ENCODE measurements at regions not wholly inside any gene's neighbourhood (a gene's known extent, or its start where the extent isn't known, plus 50 kb on each side); places are given as distances from the start of the nearest gene placed in this dataset.

GRCh38 chr19:33963514-33963913 is 166.8 kb downstream of the KCTD15 start:
- no peak for TF ChIP-seq CTCF (IDR thresholded peaks at IDR 0.05)
- H3K27me3 ChIP-seq (ENCODE audit: control insufficient read depth in 2 of 2, insufficient read depth in 2 of 2, low read length in 2 of 2) = no peaks in the 10 kb centered on the region
- H3K36me3 ChIP-seq (replicated peaks in 1 of 2; ENCODE audit: control insufficient read depth in 1 of 2, insufficient read depth in 2 of 2, low read length in 2 of 2) = no peaks in the 10 kb centered on the region
- no peak overlapping the region for H3K27ac Mint-ChIP-seq
- H3K9me3 ChIP-seq (replicated peaks in 1 of 2; ENCODE audit: control insufficient read depth in 1 of 2, insufficient read depth in 1 of 2, low read length in 2 of 2) = no peaks in the 10 kb centered on the region
- H3K79me2 ChIP-seq (ENCODE audit: insufficient read depth, low read length) = no peaks in the 10 kb centered on the region
- no peak overlapping the region for H3K4me3 Mint-ChIP-seq
- H3K27ac ChIP-seq (ENCODE audit: low read depth in 1 of 2, low read length in 2 of 2) = no peak overlapping the region
- H3K4me3 ChIP-seq (replicated peaks in 1 of 3; ENCODE audit: low read depth in 2 of 3, low read length in 3 of 3) = no peak overlapping the region
- H3K9me3 Mint-ChIP-seq = peaks cover 7 to 16% (median 13%) of the 10 kb centered on the region in 7 donors
- H3K27me3 Mint-ChIP-seq (ENCODE audit: low read depth in 3 of 3) = peaks cover 4 to 6% (median 4%) of the 10 kb centered on the region in 3 donors
- WGBS (ENCODE audit: insufficient coverage) = 93% methylated on average over 5 of the region's 7 CpGs
- DNase-seq = no peak
- H3K4me1 ChIP-seq (ENCODE audit: control insufficient read depth in 1 of 2, insufficient read depth in 2 of 2, low read length in 2 of 2) = no peaks in the 10 kb centered on the region
- no peak overlapping the region for H2AFZ ChIP-seq (ENCODE audit: insufficient read depth, low read depth, low read length, poor library complexity, severe bottlenecking)
- intact Hi-C loops (cut with micrococcal nuclease) = no loop called here
- H4K20me1 ChIP-seq (ENCODE audit: insufficient read depth, low read length) = no peaks in the 10 kb centered on the region
- no peaks in the 10 kb centered on the region for H3K36me3 Mint-ChIP-seq
- H3K4me1 Mint-ChIP-seq = no peaks in the 10 kb centered on the region
- no peak overlapping the region for H3K4me2 ChIP-seq (replicated peaks; ENCODE audit: extremely low read depth, low read length, poor library complexity, severe bottlenecking)
- H3K9ac ChIP-seq (ENCODE audit: insufficient read depth, low read length, poor library complexity, severe bottlenecking) = no peak overlapping the region

- H3K79me2 ChIP-seq (ENCODE audit: insufficient read depth, low read length) = no peaks in the 10 kb centered on the region
- intact Hi-C loops (cut with micrococcal nuclease) = no loop called here
- no peak for TF ChIP-seq CTCF (IDR thresholded peaks at IDR 0.05)
- DNase-seq = no peak
- peaks cover 8 to 28% (median 16%) of the 10 kb centered on the region in 7 donors for H3K9me3 Mint-ChIP-seq
- no peak overlapping the region for H2AFZ ChIP-seq (ENCODE audit: insufficient read depth, low read depth, low read length, poor library complexity, severe bottlenecking)
- H3K27me3 Mint-ChIP-seq (ENCODE audit: low read depth in 3 of 3) = peaks cover 3 to 4% (median 3%) of the 10 kb centered on the region in 3 donors
- no peak overlapping the region for H3K4me3 Mint-ChIP-seq
- H3K9me3 ChIP-seq (replicated peaks in 1 of 2; ENCODE audit: control insufficient read depth in 1 of 2, insufficient read depth in 1 of 2, low read length in 2 of 2) = no peaks in the 10 kb centered on the region
- no peaks in the 10 kb centered on the region for H3K36me3 Mint-ChIP-seq
- no peak overlapping the region for H3K9ac ChIP-seq (ENCODE audit: insufficient read depth, low read length, poor library complexity, severe bottlenecking)
- H3K4me1 ChIP-seq (ENCODE audit: control insufficient read depth in 1 of 2, insufficient read depth in 2 of 2, low read length in 2 of 2) = no peaks in the 10 kb centered on the region
- no peak overlapping the region for H3K4me2 ChIP-seq (replicated peaks; ENCODE audit: extremely low read depth, low read length, poor library complexity, severe bottlenecking)
- H3K27ac Mint-ChIP-seq = no peak overlapping the region
- WGBS (ENCODE audit: insufficient coverage) = no CpG with 5 or more reads among the region's 1 CpG
- no peak overlapping the region for H3K4me3 ChIP-seq (replicated peaks in 1 of 3; ENCODE audit: low read depth in 2 of 3, low read length in 3 of 3)
- no peaks in the 10 kb centered on the region for H3K4me1 Mint-ChIP-seq
- H3K27me3 ChIP-seq (ENCODE audit: control insufficient read depth in 2 of 2, insufficient read depth in 2 of 2, low read length in 2 of 2) = peaks cover 0 to 2% of the 10 kb centered on the region in 2 donors
- no peak overlapping the region for H3K27ac ChIP-seq (ENCODE audit: low read depth in 1 of 2, low read length in 2 of 2)
- H3K36me3 ChIP-seq (replicated peaks in 1 of 2; ENCODE audit: control insufficient read depth in 1 of 2, insufficient read depth in 2 of 2, low read length in 2 of 2) = no peaks in the 10 kb centered on the region
- no peaks in the 10 kb centered on the region for H4K20me1 ChIP-seq (ENCODE audit: insufficient read depth, low read length)
These were observed 174.4 kb downstream of the KCTD15 start for GRCh38 chr19:33971073-33971472.
